ENCODE measurements at regions not wholly inside any gene's neighbourhood (a gene's known extent, or its start where the extent isn't known, plus 50 kb on each side); places are given as distances from the start of the nearest gene placed in this dataset.

DNA sequence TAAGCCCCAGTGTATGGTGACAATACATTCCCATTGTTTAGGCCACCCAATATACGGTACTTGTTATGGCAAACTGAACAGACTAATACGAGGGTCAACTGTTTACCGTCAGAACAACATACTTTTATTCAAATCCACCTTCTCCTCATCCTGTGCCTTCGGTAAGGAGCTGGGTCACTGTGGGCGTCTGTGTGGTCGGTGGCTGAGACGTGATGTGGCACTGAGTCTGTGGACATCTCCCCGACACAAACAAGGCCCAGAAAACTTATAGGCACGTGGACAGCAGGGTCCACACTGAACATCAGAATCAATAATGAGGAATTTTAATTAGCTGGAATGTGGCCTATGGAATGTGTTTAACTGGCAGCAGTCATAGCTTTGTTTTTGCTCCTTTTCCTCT is 154.3 kb upstream of the IRX2 start:
- TF ChIP-seq, protein P1, sequence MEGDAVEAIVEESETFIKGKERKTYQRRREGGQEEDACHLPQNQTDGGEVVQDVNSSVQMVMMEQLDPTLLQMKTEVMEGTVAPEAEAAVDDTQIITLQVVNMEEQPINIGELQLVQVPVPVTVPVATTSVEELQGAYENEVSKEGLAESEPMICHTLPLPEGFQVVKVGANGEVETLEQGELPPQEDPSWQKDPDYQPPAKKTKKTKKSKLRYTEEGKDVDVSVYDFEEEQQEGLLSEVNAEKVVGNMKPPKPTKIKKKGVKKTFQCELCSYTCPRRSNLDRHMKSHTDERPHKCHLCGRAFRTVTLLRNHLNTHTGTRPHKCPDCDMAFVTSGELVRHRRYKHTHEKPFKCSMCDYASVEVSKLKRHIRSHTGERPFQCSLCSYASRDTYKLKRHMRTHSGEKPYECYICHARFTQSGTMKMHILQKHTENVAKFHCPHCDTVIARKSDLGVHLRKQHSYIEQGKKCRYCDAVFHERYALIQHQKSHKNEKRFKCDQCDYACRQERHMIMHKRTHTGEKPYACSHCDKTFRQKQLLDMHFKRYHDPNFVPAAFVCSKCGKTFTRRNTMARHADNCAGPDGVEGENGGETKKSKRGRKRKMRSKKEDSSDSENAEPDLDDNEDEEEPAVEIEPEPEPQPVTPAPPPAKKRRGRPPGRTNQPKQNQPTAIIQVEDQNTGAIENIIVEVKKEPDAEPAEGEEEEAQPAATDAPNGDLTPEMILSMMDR (IDR thresholded peaks at IDR 0.05; ENCODE audit: borderline replicate concordance, control extremely low read depth, extremely low read depth, insufficient read depth, missing control alignments) = no peak
- DNase-seq (ENCODE audit: low spot score) = no peak
- in situ Hi-C loops (cut with MboI; ENCODE audit: low sequenced_read_pairs, unreplicated experiment) = no loop called here

DNA sequence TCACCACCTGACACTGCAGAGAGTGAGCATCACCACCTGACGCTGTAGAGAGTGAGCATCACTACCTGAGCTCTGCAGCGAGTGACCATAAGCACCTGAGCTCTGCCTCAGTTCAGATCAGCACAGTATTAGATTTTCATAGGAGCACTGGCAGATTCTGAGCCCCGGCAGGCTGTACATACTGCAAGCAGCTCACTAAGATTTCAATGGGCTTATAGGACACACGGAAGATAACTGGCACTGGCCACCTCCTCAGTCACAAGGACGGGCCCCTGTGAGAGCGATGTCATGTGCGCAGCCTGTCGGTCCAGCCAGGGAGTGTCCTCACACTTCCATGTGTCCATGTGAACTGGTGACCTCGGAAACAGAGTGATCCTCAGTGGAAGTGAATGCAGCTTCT is 153.5 kb upstream of the IRX2 start:
- TF ChIP-seq, protein P1 (IDR thresholded peaks at IDR 0.05; ENCODE audit: borderline replicate concordance, control extremely low read depth, extremely low read depth, insufficient read depth, missing control alignments) = no peak
- no peak for DNase-seq (ENCODE audit: low spot score)
- in situ Hi-C loops (cut with MboI; ENCODE audit: low sequenced_read_pairs, unreplicated experiment) = no loop called here

DNA sequence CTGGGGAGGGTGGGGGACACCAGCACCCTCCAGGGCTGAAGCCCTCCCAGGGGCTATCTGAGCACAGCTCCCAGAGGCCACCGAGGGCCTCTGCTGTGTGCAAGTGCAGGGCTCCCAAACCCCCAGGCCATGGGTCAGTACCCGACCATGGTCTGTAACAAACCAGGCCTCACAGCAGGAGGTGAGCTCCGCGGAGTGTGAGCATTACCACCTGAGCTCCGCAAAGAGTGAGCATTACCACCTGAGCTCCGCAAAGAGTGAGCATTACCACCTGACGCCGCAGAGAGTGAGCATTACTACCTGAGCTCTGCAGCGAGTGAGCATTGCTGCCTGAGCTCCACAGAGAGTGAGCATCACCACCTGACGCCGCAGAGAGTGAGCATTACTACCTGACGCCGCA is 152.9 kb upstream of the IRX2 start:
- in situ Hi-C loops (cut with MboI; ENCODE audit: low sequenced_read_pairs, unreplicated experiment) = no loop called here
- TF ChIP-seq, protein P1 (IDR thresholded peaks at IDR 0.05; ENCODE audit: borderline replicate concordance, control extremely low read depth, extremely low read depth, insufficient read depth, missing control alignments) = no peak
- DNase-seq (ENCODE audit: low spot score) = no peak

DNA sequence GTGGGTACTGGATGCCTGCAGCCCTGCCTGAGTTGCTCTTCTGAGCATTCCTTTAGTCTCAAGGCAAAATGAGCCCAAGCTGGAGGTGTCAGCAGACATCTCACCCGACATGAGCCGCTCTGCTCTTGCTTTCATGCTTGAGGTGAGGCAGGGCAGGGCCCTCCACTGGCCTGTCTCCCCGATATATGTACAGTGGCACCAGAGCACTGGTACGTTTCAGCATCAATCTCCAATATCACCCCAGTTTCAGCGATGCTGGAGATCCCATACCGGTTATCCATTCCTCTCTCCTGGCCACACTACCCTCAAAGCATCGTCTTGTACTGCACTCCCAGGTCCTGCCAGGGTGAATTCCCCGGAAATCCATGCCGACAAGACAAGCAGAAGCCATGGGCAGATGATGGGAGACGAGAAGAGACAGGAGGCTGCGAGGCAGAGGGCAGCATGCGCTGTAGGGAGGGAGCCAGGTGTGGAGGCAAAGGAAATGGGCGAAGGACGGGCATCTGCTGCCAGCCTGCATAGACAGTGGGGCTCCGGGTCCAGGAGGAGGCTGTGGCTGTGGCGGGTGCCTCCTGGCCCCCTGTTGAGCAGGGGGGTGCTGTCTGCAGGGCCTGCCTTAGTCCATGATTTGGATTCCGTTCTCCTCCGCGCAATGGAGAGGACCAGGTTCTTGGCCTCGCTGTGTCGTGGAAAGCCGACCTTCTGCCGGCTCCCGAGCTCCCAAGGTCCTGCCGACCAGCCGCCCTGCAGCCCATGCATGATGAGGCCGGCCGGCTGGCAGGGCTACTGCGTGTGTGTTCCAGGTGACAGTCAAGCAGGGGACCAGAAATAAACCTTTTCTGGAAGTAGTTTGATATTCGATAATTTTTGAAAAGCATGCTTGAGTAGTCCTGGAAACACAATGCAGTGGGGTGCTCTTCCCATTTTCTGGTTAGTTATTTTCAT is 152.2 kb upstream of the IRX2 start:
- TF ChIP-seq, protein P1 (IDR thresholded peaks at IDR 0.05; ENCODE audit: borderline replicate concordance, control extremely low read depth, extremely low read depth, insufficient read depth, missing control alignments) = no peak
- no peak for DNase-seq (ENCODE audit: low spot score)
- in situ Hi-C loops (cut with MboI; ENCODE audit: low sequenced_read_pairs, unreplicated experiment) = no loop called here

DNA sequence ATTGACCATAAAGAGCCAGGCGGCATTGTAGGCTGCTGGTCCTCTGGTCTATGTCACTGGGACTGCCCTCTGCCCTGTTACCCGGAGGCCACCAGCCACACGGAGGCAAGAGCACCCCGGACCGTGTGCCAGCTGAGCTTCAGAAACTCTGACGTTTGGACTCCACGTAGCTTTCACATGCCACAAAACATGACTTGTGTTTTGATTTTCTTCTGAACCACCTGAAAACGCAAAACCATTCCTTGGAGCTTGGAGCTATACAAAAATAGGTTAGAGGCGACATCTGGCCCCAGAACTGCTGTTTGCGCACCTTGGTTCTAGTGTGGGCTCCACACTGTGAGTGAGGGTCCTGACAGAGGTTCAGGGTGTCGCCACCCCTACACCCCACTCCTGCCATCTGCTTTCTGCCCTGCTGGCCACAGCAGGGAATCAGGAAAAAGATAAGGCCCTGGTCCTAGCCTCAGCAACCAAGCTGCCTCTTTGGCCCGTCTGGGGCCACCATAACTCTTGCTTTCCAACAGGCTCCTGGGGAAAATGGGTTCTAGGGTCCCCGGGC is 151.3 kb upstream of the IRX2 start:
- TF ChIP-seq, protein P1 (IDR thresholded peaks at IDR 0.05; ENCODE audit: borderline replicate concordance, control extremely low read depth, extremely low read depth, insufficient read depth, missing control alignments) = no peak
- DNase-seq (ENCODE audit: low spot score) = no peak
- in situ Hi-C loops (cut with MboI; ENCODE audit: low sequenced_read_pairs, unreplicated experiment) = no loop called here

DNA sequence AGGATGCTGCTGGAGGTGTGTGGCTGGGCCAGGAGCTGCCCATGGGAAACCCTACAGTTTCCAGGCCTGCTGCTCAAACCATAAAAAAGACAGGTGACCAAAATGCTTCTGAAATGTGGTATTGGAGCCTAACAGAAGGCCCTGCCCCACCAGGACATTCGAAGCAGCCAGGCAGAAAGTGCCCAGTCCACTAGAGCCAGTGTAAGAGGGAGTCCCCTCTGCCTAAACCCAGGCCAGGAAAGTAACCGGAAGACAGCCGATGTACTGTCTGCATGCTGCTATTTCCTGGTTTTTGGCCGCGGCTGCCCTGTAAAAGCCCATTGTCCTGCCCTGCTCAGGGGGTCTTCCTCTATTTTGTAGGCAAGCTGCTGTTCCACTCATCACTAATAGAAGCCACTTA is 150.7 kb upstream of the IRX2 start:
- DNase-seq (ENCODE audit: low spot score) = no peak
- in situ Hi-C loops (cut with MboI; ENCODE audit: low sequenced_read_pairs, unreplicated experiment) = no loop called here
- TF ChIP-seq, protein P1 (IDR thresholded peaks at IDR 0.05; ENCODE audit: borderline replicate concordance, control extremely low read depth, extremely low read depth, insufficient read depth, missing control alignments) = no peak
